ENCODE measurements at regions not wholly inside any gene's neighbourhood (a gene's known extent, or its start where the extent isn't known, plus 50 kb on each side); places are given as distances from the start of the nearest gene placed in this dataset.
A peak's percentile ranks its signal among the peaks of the same experiment; 100 is the strongest.
"Not testable (repeated sequence)": the region's sequence is repeated elsewhere in the genome, so short reads cannot be mapped to it uniquely, and the experiment has no call there.

- Histone ChIP-seq H3K27me3 (no peaks in the 10 kb centered on the region), H3K36me3 (replicated peaks; ENCODE audit: insufficient read depth, low read depth) (no peaks in the 10 kb centered on the region), H3K4me3 (no peak overlapping the region), H3K27ac (peak overlapping the region; percentile 81), H3K9me2 (replicated peaks; ENCODE audit: insufficient read depth) (no peaks in the 10 kb centered on the region), H3K4me2 (peak overlapping the region; percentile 25), H2AFZ (no peak overlapping the region), H3K79me2 (no peaks in the 10 kb centered on the region), H3K9me3 (ENCODE audit: low read depth) (no peaks in the 10 kb centered on the region), H3K4me1 (ENCODE audit: insufficient read depth) (peaks cover 8% of the 10 kb centered on the region), H4K20me1 (ENCODE audit: insufficient read depth, poor library complexity, severe bottlenecking) (no peaks in the 10 kb centered on the region)
- peak; percentile 78 for DNase-seq (ENCODE audit: low spot score)
- TF ChIP-seq CTCF (IDR thresholded peaks at IDR 0.05; ENCODE audit: poor library complexity) (no peak), EZH2 (IDR thresholded peaks at IDR 0.05; ENCODE audit: borderline replicate concordance) (no peak), EZH2phosphoT487 (IDR thresholded peaks at IDR 0.05; ENCODE audit: low read depth, severe bottlenecking, unreplicated experiment) (no peak)
- WGBS (ENCODE audit: low lambda C conversion rate, missing lambda C conversion rate), result 50% methylated on average over 4 of the region's 4 CpGs
These were observed 178.5 kb downstream of the C9orf152 start for GRCh38 chr9:110029429-110029955.

- Histone ChIP-seq H3K27me3 (no peaks in the 10 kb centered on the region), H3K4me3 (no peak overlapping the region), H3K9me3 (ENCODE audit: low read depth) (no peaks in the 10 kb centered on the region), H3K79me2 (no peaks in the 10 kb centered on the region), H3K27ac (peak overlapping the region; percentile 81), H3K36me3 (replicated peaks; ENCODE audit: insufficient read depth, low read depth) (no peaks in the 10 kb centered on the region), H2AFZ (no peak overlapping the region), H3K4me2 (peak overlapping the region; percentile 25), H3K9me2 (replicated peaks; ENCODE audit: insufficient read depth) (no peaks in the 10 kb centered on the region), H3K4me1 (ENCODE audit: insufficient read depth) (peaks cover 8% of the 10 kb centered on the region), H4K20me1 (ENCODE audit: insufficient read depth, poor library complexity, severe bottlenecking) (no peaks in the 10 kb centered on the region)
- WGBS (ENCODE audit: low lambda C conversion rate, missing lambda C conversion rate), result 68% methylated on average over 4 of the region's 4 CpGs
- DNase-seq (ENCODE audit: low spot score), result no peak
- no peak for TF ChIP-seq EZH2phosphoT487 (IDR thresholded peaks at IDR 0.05; ENCODE audit: low read depth, severe bottlenecking, unreplicated experiment)
- TF ChIP-seq EZH2 (IDR thresholded peaks at IDR 0.05; ENCODE audit: borderline replicate concordance), result no peak
- no peak for TF ChIP-seq CTCF (IDR thresholded peaks at IDR 0.05; ENCODE audit: poor library complexity)
These were observed 177.9 kb downstream of the C9orf152 start for GRCh38 chr9:110029956-110030480.

- Histone ChIP-seq H3K27me3 (no peaks in the 10 kb centered on the region), H4K20me1 (ENCODE audit: insufficient read depth, poor library complexity, severe bottlenecking) (no peaks in the 10 kb centered on the region), H3K4me1 (ENCODE audit: insufficient read depth) (peaks cover 8% of the 10 kb centered on the region), H3K9me2 (replicated peaks; ENCODE audit: insufficient read depth) (no peaks in the 10 kb centered on the region), H3K4me3 (no peak overlapping the region), H2AFZ (no peak overlapping the region), H3K36me3 (replicated peaks; ENCODE audit: insufficient read depth, low read depth) (no peaks in the 10 kb centered on the region), H3K4me2 (peak overlapping the region; percentile 25), H3K79me2 (no peaks in the 10 kb centered on the region), H3K27ac (peak overlapping the region; percentile 81), H3K9me3 (ENCODE audit: low read depth) (no peaks in the 10 kb centered on the region)
- TF ChIP-seq EZH2 (IDR thresholded peaks at IDR 0.05; ENCODE audit: borderline replicate concordance), result no peak
- WGBS (ENCODE audit: low lambda C conversion rate, missing lambda C conversion rate), result 84% methylated on average over 3 of the region's 3 CpGs
- DNase-seq (ENCODE audit: low spot score), result no peak
These were observed 177.3 kb downstream of the C9orf152 start for GRCh38 chr9:110030632-110031031.

- H2AFZ ChIP-seq, result no peak overlapping the region
- no peaks in the 10 kb centered on the region for H3K27me3 ChIP-seq
- no peaks in the 10 kb centered on the region for H4K20me1 ChIP-seq (ENCODE audit: insufficient read depth, poor library complexity, severe bottlenecking)
- no peaks in the 10 kb centered on the region for H3K79me2 ChIP-seq
- no peak overlapping the region for H3K4me3 ChIP-seq
- peaks cover 8% of the 10 kb centered on the region for H3K4me1 ChIP-seq (ENCODE audit: insufficient read depth)
- H3K9me3 ChIP-seq (ENCODE audit: low read depth), result no peaks in the 10 kb centered on the region
- no peaks in the 10 kb centered on the region for H3K36me3 ChIP-seq (replicated peaks; ENCODE audit: insufficient read depth, low read depth)
- 51% methylated on average over 3 of the region's 3 CpGs for WGBS (ENCODE audit: low lambda C conversion rate, missing lambda C conversion rate)
- TF ChIP-seq EZH2phosphoT487 (IDR thresholded peaks at IDR 0.05; ENCODE audit: low read depth, severe bottlenecking, unreplicated experiment) (no peak), CTCF (IDR thresholded peaks at IDR 0.05; ENCODE audit: poor library complexity) (no peak), EZH2 (IDR thresholded peaks at IDR 0.05; ENCODE audit: borderline replicate concordance) (no peak)
- H3K4me2 ChIP-seq, result no peak overlapping the region
- H3K27ac ChIP-seq, result peak overlapping the region; percentile 81
- no peaks in the 10 kb centered on the region for H3K9me2 ChIP-seq (replicated peaks; ENCODE audit: insufficient read depth)
- DNase-seq (ENCODE audit: low spot score), result peak; percentile 38
These were observed 176.3 kb downstream of the C9orf152 start for GRCh38 chr9:110031511-110032173.

GRCh38 chr9:110032532-110032931 is 175.4 kb downstream of the C9orf152 start:
- H3K4me1 ChIP-seq (ENCODE audit: insufficient read depth); H3K9me3 ChIP-seq (ENCODE audit: low read depth); H3K27ac ChIP-seq; H3K27me3 ChIP-seq; H2AFZ ChIP-seq; H3K36me3 ChIP-seq (replicated peaks; ENCODE audit: insufficient read depth, low read depth); H3K79me2 ChIP-seq; H4K20me1 ChIP-seq (ENCODE audit: insufficient read depth, poor library complexity, severe bottlenecking); H3K4me3 ChIP-seq; DNase-seq (ENCODE audit: low spot score); H3K4me2 ChIP-seq; H3K9me2 ChIP-seq (replicated peaks; ENCODE audit: insufficient read depth): not testable (repeated sequence)
- 96% methylated on average over 7 of the region's 7 CpGs for WGBS (ENCODE audit: low lambda C conversion rate, missing lambda C conversion rate)

Data from hepatocyte (in vitro differentiated cells).